GM19035 (cell line): ENCODE measurements at regions not wholly inside any gene's neighbourhood (a gene's known extent, or its start where the extent isn't known, plus 50 kb on each side); places are given as distances from the start of the nearest gene placed in this dataset.
"Not testable (repeated sequence)": the region's sequence is repeated elsewhere in the genome, so short reads cannot be mapped to it uniquely, and the experiment has no call there.

Experiments used
- ATAC-seq: cut with Tn5 transposase; IDR thresholded peaks from one replicate; pipeline ENCODE4 v1.9.1; 2021; ENCODE audit not compliant: unreplicated experiment

DNA sequence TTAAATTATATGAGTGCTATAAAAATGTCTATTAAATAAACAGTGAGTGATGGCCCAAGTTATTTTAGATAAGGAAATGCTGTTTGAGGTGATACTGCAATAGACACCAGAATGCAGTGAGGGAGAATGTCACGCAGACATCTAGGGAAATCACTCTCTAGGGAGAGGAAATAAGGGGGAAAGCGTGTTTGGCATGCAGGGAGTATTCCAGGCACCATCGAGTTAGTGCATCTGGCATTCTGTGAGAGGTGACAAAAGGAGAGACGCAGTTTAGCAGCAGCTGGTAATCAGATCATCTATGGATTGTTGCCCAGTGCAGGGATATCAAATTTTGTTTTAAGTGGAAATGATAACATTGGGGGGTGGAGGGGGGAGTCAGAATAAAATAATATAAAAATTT, 175.4 kb upstream of the NETO1 start:
- no peak for ATAC-seq

DNA sequence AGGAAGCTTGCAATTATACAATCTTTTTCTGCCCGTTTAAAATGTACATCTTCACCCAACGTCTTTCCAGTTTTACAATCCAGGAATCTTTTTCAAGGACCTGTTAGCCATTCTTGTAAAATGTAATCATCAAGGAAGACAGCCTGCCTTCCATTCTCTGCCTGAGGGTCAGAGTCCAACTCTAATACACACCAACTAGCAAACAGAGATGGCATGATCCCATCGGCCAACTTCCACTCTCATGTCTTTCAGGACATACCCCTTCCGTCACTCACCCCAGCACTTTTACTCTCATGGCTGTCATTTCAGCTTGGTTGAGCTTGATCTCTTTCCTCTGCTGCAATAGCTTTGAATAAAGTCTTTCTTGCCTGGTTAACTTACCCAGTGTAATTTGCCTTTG, 172.5 kb upstream of the NETO1 start:
- ATAC-seq, result no peak

DNA sequence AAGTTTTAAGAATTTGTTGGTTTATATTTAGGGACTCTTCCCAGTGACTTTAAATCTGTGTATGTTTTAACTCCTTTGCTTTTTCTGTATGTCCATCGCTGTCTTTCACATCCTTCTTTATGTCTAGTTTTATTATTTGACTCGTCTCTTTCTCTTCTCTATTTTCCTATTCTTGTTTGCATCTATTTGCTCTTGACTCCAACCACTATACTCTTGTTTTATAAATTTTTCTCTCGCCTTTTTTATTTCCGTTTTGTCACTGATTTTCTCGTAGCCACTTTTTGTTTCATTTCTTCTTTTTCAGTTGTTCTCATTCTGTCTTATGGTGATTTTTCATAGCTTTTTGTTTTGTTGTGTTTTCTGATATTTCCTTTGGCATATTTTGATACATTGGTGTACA, 170.5 kb upstream of the NETO1 start:
- ATAC-seq, result no peak

DNA sequence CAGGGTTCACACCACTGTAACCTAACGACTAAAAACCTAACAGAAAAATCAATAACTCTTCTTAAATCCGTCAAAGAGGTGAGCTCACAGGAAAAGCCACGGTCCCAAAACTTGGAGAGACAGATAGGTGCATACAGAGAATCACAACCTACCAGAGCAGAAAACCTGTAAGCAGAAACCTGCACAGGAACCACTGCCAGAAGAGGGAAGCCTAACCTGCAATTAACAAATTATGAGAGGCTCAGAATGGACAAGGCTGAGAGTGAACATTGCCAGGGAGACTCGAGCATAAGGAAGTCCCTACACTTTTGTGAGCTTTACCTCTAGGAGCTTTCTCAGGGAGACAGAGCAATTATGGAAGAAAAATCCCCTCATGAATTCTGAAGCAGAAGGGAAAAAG, 156.2 kb upstream of the NETO1 start:
- no peak for ATAC-seq

DNA sequence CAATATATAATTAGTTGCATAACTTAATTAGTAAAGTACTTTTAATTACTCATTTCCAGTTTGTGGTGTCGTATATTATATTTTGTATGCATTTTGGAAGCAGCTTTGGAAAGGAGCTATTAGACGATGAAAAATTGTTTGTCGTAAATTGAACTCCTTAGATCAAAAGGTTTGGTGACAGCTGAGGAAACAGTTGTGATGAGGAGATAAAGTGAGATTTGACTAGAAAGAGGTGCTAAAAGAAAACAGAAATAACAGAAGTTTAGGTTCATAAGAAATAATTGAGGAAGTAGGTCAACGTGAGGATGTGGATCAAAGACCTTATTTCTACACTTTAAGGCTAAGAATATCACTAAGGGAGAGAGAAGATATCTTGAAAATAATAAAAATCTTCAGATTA, 141.9 kb upstream of the NETO1 start:
- ATAC-seq, result no peak

DNA sequence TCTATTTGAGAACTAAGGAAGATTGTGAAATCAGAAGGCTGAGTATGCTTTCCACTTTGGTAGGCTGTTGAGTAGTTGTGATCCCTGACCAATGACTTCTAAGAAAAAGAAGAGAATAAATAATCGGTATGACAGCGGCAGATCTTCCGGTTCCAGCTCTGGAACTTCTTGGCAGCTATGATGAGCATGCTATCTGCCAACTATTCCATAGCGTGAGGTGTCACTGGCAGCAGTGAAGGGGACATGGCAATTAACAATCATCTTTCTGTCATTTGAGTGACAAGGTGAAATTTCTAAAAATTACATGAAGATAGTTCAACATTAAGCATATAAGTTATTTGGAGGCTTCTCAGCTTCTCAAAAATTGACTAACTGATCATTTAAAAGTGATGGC, 140.1 kb upstream of the NETO1 start:
- no peak for ATAC-seq

DNA sequence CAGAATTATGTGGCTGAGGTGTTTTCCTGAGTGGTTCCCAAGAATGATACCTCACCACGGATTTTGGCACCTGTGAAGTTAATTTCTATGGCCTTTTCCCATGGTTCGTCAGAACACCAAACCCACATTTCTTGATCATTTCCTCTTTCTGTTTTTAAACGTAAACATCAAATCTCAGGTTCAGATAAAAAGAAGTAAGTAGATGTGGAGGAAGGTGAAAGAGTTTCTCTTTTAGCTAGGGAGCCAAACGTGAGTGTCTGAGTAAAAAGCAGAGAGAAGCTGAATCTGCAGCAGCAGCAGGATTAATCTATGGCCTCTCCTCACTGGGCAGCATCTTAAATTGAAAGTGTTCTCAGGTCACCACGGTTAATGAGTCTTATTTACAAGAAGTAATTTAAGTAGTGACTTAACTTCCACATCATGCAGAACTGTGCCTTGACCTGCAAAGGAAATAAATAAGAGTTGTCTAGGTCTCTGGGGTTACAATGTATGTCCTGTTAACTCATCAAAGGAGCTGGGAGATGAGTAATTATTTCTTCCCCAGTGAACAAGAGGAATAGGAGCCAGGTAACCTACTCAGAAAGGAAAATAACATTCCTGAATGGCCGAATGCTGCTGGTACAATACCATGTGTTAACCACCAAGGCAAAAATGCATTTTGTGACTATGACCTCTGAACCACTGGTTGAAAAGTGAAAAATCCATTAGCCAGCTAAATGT, 139.6 kb upstream of the NETO1 start:
- ATAC-seq, result no peak

DNA sequence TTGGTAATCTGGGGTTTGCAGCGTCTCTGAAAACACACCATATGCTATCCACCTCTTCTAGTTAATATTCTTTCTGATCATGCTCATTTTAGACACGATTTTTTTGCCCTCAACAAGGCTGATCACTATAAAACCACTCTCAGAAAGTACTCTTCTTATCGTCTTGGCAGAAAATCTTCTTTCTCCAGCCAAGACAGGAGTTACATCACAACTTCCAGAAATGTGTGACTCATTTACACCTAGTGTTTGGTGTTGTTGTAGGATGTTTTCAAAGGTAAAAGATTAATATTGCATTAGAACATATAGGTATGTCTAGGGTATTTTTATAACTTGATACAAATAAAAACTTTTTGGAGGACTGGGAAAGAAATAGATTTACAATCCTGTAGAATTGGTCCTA, 138.5 kb upstream of the NETO1 start:
- no peak for ATAC-seq

DNA sequence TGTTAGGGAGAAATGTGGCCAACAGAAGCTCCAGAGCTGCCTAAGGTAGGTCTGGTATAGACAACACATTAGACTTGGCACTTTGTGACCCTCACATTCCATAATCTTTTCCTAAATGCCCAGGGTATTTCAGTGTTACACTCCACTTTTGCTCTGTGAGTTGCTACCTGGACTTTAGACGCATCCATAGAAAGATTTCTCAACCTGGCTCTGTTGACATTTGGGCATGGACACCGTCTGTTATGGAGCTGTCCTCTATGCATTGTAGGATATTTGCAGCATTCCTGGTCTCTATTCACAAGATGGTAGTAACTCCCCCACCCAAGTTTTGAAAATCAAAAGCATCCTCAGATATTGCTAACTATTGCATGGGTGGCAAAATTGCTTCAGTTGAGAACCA, 136.5 kb upstream of the NETO1 start:
- ATAC-seq, result no peak

DNA sequence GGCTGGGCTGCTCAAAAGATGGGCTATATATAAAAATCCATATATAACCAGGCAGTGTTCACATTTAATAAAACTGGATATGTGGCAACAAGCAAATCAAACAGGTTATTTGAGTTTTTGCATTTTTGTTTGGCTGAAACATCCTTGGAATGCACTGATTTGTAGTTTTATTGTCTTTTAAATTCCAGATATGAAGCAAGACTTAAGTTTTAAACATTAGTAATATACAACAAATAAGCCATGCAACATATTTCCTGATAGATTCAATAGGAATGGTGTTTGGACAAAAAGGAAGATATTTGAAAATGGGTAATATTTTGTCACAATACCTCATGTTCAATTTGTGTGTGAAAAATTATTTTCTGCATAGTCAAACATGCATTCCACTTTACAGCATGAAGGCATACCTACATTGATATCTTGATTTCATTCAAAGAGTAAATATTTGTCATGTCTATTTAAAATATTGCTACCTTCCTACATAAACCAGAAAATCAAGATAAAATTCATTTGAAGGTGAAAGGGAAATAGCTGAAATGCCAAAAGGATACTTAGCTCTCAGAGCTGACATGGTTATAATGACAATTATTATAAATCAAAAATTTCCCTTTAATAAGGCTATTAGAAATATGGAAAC, 132.3 kb upstream of the NETO1 start:
- no peak for ATAC-seq

DNA sequence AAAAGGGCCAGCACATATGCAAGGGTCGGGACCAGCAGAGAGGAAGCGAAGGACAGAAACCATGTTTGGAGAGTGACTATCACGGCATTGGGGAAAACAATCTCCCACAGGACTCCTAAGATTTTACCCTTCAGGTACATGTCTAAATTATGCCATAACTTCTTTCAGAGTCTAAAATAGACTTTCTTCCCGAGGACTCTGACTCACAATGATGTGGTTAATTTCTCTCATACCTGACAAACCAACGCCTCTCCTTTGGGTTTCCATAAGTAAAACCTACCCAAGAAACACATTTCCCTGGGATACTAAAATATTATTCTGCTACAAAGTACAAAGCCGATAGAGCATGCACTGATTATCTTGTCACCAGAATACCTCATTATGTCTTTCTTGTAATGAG, 127.8 kb upstream of the NETO1 start:
- ATAC-seq, result no peak

DNA sequence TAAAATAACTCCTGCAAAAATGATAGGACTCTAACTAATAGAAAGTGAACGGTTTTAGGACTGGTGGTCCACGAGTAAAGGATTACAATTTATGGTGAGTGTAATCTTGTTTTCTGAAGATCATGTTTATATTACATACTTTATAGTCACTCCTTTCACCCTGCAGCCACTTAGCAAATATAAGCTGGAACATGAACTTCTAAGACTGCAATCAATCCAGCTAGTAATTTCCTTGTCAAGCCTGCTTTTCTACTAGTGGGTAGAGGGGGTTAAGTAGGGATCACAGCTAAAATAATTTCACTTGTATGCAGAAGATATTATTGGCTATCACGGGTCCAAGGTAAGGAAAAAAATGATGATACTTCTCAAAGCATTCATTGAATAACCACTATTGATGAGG, 125.5 kb upstream of the NETO1 start:
- no peak for ATAC-seq

DNA sequence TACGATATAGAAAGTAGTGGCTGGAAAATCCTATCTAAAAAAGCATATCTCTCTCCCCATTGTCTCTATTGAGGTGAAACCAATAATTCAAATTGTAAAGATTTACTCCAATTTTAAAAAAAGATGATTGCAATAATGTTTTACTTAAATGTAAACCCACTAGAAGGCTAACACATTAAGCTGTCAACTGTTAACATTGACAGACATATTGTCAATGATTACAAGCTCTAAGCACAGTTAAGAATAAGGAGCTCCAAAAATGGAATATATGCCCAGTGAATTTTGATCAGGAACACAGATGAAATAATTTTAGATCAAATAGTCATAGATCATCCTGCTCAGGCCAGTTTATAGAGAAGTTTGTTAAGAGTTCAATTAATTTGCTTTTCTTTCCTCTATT, 123.6 kb upstream of the NETO1 start:
- ATAC-seq, result no peak

DNA sequence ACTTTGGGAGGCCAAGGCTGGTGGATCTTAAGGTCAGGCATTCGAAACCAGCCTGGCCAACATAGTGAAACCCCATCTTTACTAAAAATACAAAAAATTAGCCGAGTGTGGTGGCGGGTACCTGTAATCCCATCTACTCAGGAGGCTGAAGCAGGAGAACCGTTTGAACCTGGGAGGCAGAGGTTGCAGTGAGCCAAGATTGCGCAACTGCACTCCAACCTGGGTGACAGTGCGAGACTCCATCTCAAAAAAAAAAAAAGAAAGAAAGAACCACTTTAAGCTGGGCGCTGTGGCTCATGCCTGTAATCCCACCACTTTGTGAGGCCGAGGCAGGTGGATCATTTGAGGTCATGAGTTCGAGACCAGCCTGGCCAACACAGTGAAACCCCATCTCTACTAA, 119.8 kb upstream of the NETO1 start:
- ATAC-seq, result not testable (repeated sequence)

DNA sequence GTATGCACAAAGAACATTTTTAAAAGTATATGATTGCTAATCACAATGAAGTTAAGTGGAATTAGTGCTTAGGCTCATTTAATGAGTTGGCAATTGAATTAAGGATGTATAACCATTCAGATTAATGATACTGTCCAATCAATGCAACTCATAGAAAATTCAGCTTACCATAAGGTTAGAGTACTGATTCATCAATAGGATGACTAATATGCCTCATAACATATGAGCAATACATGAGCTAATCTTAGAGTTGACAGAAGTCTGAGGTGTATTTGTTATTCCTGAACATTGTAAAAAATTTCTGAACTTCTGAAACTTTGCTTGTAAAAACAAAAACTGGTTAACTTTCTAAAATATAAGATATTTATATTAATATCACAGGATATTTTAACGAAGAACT, 118.3 kb upstream of the NETO1 start:
- ATAC-seq, result no peak

DNA sequence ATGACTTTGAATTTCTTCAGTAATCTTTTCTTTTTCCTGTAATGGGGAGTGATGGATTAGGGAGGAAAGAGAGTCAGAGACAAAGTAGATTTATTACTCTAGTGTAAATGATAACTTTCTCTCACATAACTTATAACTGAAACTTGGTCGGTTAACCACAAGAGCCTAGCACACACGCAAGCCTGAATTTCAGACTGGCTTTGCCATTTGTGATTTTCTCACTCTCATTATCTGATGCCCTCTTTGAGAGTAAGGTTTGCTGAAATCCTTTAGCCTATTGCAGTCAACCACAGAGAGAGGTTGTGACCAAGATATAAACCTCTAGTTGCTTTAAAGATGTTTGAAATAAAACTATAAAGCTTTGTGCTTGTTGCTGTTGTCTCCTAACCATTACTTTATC, 117.9 kb upstream of the NETO1 start:
- ATAC-seq, result no peak

DNA sequence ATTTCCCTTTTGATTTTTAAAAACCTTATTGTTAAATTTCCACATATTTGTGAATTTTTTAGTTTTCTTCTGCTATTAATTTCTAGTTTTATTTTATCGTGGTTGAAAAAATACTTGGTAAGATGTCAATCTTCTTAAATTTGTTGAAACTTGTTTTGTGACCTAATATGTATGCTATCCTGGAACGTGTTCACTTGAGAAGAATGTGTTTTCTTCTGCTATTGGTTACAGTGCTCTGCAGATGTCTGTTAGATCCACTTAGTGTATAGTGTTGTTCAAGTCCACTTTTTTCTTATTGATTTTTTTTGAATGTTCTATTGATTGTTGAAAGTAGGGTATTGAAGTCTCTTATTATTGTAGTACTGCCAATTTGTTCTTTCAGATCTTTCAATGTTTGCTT, 116.5 kb upstream of the NETO1 start:
- ATAC-seq, result no peak

DNA sequence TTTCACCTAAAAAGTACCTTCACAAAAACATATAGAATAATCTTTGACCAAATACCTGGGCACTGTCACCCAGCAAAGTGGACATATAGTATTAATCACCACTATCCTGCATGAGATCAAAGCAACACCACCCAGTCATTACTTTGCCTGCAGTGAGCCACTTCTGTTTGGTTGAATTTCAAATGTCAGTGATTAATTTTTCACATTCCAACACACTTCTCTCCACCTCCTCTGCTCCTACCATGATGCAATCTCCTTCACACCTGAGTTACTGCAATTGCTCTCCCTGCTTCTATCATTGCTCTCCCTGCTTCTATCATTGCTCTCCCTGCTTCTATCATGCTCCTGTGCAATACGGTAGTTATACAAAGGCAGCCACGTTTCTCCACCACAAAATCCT, 106.1 kb upstream of the NETO1 start:
- ATAC-seq, result no peak

DNA sequence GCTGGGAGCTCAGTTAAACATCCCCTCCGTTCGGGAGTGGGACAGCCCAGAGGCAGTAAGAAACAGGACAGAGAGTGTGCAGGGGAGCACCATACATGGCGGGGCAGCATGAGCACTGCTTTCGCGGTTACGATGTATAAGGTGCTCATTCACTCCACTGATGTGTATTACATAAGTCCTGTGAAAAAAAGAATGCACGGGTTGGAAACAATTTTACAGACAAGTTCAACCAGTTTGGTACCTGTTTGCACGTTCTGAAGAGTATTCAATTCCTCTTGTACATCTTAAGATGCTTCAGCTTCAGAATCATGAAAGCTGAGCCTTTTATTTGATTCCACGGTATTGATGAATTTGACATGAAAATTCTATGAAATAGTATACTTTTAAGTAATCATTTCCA, 97.8 kb upstream of the NETO1 start:
- ATAC-seq, result no peak

DNA sequence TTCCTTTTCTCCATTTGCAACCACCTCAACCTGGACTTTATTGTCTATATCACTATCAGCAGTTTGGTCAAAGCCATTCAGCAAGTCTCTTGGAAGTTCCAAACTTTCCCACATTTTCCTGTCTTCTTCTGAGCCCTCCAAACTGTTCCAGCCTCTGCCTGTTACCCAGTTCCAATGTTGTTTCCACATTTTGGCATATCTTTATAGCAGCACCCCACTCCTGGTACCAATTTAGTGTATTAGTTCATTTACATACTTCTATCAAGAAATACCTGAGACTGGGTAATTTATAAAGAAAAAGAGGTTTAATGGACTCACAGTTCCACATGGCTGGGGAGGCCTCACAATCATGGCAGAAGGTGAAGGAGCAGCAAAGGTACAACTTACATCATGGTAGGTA, 90.4 kb upstream of the NETO1 start:
- not testable (repeated sequence) for ATAC-seq

DNA sequence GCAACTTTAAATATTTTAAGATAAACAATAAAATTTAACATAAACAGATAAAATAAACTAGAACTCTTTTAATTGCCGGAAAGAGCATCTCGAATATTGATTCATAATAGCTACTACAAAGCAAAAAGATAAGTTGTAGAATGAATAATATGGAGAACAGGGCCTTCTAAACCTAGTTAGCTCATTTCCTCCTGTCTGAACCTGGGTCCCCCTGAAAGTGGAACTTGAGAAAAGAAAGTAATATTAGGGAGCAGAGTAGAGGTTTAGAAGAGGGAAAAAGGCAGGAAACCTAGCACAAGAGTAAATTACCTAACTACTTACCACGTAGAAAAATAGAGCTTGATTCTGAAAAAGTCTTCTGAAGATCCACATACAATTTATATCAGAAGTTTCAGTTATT, 80.7 kb upstream of the NETO1 start:
- no peak for ATAC-seq

DNA sequence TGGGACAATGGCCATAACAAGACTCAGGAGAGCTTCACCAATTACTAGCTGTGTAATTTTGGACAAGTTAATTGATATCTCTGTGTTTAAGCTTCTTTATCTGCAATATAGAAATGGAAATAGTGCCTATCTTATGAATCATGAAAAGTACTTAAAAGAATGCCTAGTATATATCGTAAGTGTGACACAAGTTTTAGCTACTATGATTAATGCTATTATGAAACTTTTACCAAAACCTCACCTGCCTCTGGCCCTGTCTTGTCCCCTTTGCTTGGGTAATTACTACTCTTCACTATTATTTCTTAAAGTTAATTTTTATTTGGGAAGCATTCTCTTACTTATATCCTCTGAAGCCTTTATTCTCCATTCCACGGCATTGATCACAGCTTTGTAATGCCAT, 75.0 kb upstream of the NETO1 start:
- ATAC-seq, result no peak

DNA sequence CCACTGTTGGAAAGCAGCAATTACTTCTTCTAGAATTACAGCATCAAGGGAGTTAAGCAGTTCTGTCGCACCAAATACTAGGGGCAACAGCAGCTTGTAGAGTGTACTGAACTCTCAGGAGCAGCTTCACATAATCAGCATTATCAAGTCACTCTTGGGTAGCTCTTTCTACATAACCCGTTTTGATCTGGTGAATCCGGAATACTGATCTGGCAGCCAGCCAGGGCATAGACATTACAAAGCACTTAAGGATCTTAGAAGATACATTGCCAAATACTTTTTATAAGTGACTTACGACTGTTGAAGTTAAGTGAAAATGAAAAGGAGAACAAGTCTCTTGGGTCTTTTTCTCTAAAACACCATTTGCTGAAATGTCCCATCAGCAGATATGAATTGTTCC, 73.2 kb upstream of the NETO1 start:
- no peak for ATAC-seq
